ENCODE measurements at regions not wholly inside any gene's neighbourhood (a gene's known extent, or its start where the extent isn't known, plus 50 kb on each side); places are given as distances from the start of the nearest gene placed in this dataset.

DNA sequence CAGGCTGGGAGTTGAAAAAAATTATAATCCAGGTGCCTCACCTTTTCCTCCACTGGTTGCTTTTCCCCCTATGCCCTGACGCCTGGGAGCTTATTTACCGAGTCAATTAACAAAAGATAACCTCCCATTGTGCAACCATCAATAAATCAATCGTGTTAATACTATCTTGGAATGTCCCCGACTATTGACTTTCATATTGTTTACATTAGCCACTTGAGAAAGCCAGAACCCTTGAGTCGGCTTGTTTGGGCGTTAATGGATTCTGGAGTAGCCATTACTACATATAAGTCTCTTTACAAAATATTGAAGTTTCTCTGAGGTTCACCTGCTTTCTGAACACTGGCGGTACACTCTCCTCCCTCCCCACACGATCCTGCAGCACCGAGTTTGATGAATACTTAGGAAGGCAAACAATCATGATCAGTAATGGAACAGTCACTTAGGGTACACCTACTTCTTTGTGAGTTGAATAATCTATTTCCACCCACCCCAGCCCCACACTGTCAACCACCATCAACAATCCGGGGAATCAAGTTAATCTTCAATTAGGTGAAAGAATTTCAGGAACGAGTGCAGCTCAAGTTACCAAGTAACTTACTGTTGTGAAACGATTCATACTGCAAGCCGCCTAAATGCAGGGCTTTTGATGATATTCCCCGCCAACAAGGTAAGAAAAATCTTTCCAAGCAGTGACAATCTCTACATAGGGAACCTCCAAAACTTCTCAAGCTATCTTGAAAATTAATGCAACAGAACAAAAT lies 159.3 kb upstream of the NR2F2 start:
- H3F3A ChIP-seq (ENCODE audit: insufficient read depth) = no peaks in the 10 kb centered on the region
- H3K27me3 ChIP-seq (replicated peaks; ENCODE audit: insufficient read depth) = no peaks in the 10 kb centered on the region
- in situ Hi-C loops (cut with MboI) = no loop called here
- no peak overlapping the region for H3K9ac ChIP-seq
- DNase-seq = no peak
- no peak overlapping the region for H3K27ac ChIP-seq
- no peak overlapping the region for H3K4me2 ChIP-seq (ENCODE audit: unreplicated experiment)
- H3K4me3 ChIP-seq = no peak overlapping the region
- no peaks in the 10 kb centered on the region for H3K36me3 ChIP-seq (ENCODE audit: low read depth)
- H4K20me1 ChIP-seq (ENCODE audit: insufficient read depth) = no peaks in the 10 kb centered on the region
- 70 to 73% methylated on average over 14 of the region's 14 CpGs for WGBS, 2 experiments (ENCODE audit: low coverage in 1 of 2, low lambda C conversion rate in 2 of 2, missing lambda C conversion rate in 2 of 2)
- no peaks in the 10 kb centered on the region for H3K9me2 ChIP-seq (ENCODE audit: insufficient read depth)
- TF ChIP-seq EZH2phosphoT487 (IDR thresholded peaks at IDR 0.05; ENCODE audit: insufficient read depth, low read depth) = no peak
- no peak for TF ChIP-seq EZH2 (IDR thresholded peaks at IDR 0.05; ENCODE audit: insufficient read depth, poor library complexity, severe bottlenecking)
- H2AFZ ChIP-seq = no peak overlapping the region
- no peaks in the 10 kb centered on the region for H3K79me2 ChIP-seq (ENCODE audit: insufficient read depth)
- no peaks in the 10 kb centered on the region for H3K4me1 ChIP-seq (ENCODE audit: insufficient read depth)
- no peaks in the 10 kb centered on the region for H3K9me3 ChIP-seq (ENCODE audit: low read depth)

DNA sequence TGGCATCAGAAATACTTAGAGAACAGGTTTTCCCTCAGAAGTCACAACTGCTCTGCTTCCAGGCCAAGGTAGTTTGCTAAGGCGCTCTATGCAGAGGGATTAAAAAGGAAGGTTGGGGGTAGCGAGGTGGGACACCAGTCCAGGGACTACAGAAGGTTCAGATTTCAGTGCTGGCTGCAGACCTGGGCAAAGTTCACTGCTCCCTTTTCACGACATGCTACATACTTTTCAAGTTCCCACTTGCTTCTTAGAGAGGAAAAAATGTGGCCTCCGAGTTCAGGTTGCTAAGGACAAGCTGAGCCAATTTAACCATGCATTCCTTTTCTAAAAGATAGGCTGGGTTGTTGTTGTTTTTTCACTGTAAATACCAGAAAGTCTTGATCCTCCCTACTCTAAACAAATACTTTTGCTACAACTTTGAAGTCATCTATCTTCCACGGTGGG lies 158.6 kb upstream of the NR2F2 start:
- Histone ChIP-seq H3K4me1 (ENCODE audit: insufficient read depth) (no peaks in the 10 kb centered on the region), H3K27me3 (replicated peaks; ENCODE audit: insufficient read depth) (no peaks in the 10 kb centered on the region), H4K20me1 (ENCODE audit: insufficient read depth) (no peaks in the 10 kb centered on the region), H2AFZ (no peak overlapping the region), H3F3A (ENCODE audit: insufficient read depth) (no peaks in the 10 kb centered on the region), H3K27ac (no peak overlapping the region), H3K9me2 (ENCODE audit: insufficient read depth) (no peaks in the 10 kb centered on the region), H3K36me3 (ENCODE audit: low read depth) (no peaks in the 10 kb centered on the region), H3K4me2 (ENCODE audit: unreplicated experiment) (no peak overlapping the region), H3K9me3 (ENCODE audit: low read depth) (no peaks in the 10 kb centered on the region), H3K4me3 (no peak overlapping the region), H3K9ac (no peak overlapping the region), H3K79me2 (ENCODE audit: insufficient read depth) (no peaks in the 10 kb centered on the region)
- TF ChIP-seq EZH2 (IDR thresholded peaks at IDR 0.05; ENCODE audit: insufficient read depth, poor library complexity, severe bottlenecking) = no peak
- TF ChIP-seq EZH2phosphoT487 (IDR thresholded peaks at IDR 0.05; ENCODE audit: insufficient read depth, low read depth) = no peak
- no peak for DNase-seq
- 83 to 84% methylated on average over 5 of the region's 5 CpGs for WGBS, 2 experiments (ENCODE audit: low coverage in 1 of 2, low lambda C conversion rate in 2 of 2, missing lambda C conversion rate in 2 of 2)
- in situ Hi-C loops (cut with MboI) = no loop called here

DNA sequence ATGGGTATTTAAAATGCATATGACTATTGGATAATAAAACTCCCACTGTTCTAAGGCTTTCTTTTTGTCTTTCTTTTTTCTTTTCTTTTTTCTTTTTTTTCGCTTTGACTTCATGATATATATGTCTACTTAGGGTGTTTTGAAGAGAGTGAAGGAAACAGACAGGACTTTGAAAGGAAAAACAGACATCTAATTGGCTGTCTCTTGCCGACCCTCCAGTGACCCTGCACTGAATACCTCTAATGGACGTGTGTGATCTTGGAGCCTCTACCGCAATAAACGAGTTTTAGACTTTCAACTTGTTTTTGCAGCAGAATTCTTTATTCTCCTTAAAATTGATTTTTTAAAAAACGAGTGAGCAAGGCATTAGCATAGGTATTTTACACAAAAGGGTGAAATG lies 158.1 kb upstream of the NR2F2 start:
- Histone ChIP-seq H3K27me3 (replicated peaks; ENCODE audit: insufficient read depth) (no peaks in the 10 kb centered on the region), H3F3A (ENCODE audit: insufficient read depth) (no peaks in the 10 kb centered on the region), H2AFZ (no peak overlapping the region), H3K9me3 (ENCODE audit: low read depth) (no peaks in the 10 kb centered on the region), H3K27ac (no peak overlapping the region), H3K36me3 (ENCODE audit: low read depth) (no peaks in the 10 kb centered on the region), H3K4me1 (ENCODE audit: insufficient read depth) (no peaks in the 10 kb centered on the region), H3K9ac (no peak overlapping the region), H3K4me3 (no peak overlapping the region), H3K4me2 (ENCODE audit: unreplicated experiment) (no peak overlapping the region), H4K20me1 (ENCODE audit: insufficient read depth) (no peaks in the 10 kb centered on the region), H3K9me2 (ENCODE audit: insufficient read depth) (no peaks in the 10 kb centered on the region), H3K79me2 (ENCODE audit: insufficient read depth) (no peaks in the 10 kb centered on the region)
- TF ChIP-seq EZH2 (IDR thresholded peaks at IDR 0.05; ENCODE audit: insufficient read depth, poor library complexity, severe bottlenecking) = no peak
- TF ChIP-seq EZH2phosphoT487 (IDR thresholded peaks at IDR 0.05; ENCODE audit: insufficient read depth, low read depth) = no peak
- WGBS, 2 experiments (ENCODE audit: low coverage in 1 of 2, low lambda C conversion rate in 2 of 2, missing lambda C conversion rate in 2 of 2) = 73 to 80% methylated on average over 6 of the region's 6 CpGs
- in situ Hi-C loops (cut with MboI) = no loop called here
- no peak for DNase-seq

DNA sequence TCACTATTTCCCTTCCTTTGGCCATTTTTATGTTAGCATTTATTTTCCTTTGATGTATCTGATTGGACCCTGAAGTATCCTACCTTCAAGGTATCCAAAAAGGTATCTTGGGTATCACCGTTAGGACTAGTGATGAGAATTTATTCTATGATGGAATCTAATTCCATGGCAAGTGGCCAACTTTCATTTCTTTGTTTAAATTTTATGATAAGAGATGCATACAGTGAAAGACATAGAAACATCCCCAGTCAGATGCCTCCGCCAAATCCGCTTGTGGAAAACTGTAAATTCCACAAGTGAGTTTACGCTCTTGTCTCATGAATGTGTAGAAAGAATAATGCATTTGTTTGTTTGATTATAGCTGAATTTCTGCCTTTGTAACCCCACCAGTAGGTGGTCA lies 153.7 kb upstream of the NR2F2 start:
- Histone ChIP-seq H3K27me3 (replicated peaks; ENCODE audit: insufficient read depth) (no peaks in the 10 kb centered on the region), H2AFZ (no peak overlapping the region), H3K9ac (no peak overlapping the region), H3K9me3 (ENCODE audit: low read depth) (no peaks in the 10 kb centered on the region), H3K79me2 (ENCODE audit: insufficient read depth) (no peaks in the 10 kb centered on the region), H3K4me2 (ENCODE audit: unreplicated experiment) (no peak overlapping the region), H3K36me3 (ENCODE audit: low read depth) (no peaks in the 10 kb centered on the region), H3K4me1 (ENCODE audit: insufficient read depth) (peaks cover 9% of the 10 kb centered on the region), H4K20me1 (ENCODE audit: insufficient read depth) (no peaks in the 10 kb centered on the region), H3K4me3 (no peak overlapping the region), H3K27ac (no peak overlapping the region), H3F3A (ENCODE audit: insufficient read depth) (peaks cover 8% of the 10 kb centered on the region), H3K9me2 (ENCODE audit: insufficient read depth) (no peaks in the 10 kb centered on the region)
- WGBS, 2 experiments (ENCODE audit: low coverage in 1 of 2, low lambda C conversion rate in 2 of 2, missing lambda C conversion rate in 2 of 2) = 87 to 95% methylated on average over 4 of the region's 4 CpGs
- in situ Hi-C loops (cut with MboI) = no loop called here
- DNase-seq = no peak
- TF ChIP-seq EZH2 (IDR thresholded peaks at IDR 0.05; ENCODE audit: insufficient read depth, poor library complexity, severe bottlenecking) (no peak), EZH2phosphoT487 (IDR thresholded peaks at IDR 0.05; ENCODE audit: insufficient read depth, low read depth) (no peak)

Measured in GM23248 (cell line).